HUDEP-2 (cell line): ENCODE measurements at regions not wholly inside any gene's neighbourhood (a gene's known extent, or its start where the extent isn't known, plus 50 kb on each side); places are given as distances from the start of the nearest gene placed in this dataset.
A peak's percentile ranks its signal among the peaks of the same experiment; 100 is the strongest.
"Not testable (repeated sequence)": the region's sequence is repeated elsewhere in the genome, so short reads cannot be mapped to it uniquely, and the experiment has no call there.

Experiments
- DNase-seq, 76 experiments: peaks; one replicate each; lab custom pipeline; 2025; ENCODE audit not compliant: unreplicated experiment in 76 of 76; lab: John Stamatoyannopoulos, UW

GRCh38 chr15:58322253-58322652, 109.5 kb upstream of the LIPC start:
- no peak for DNase-seq

GRCh38 chr15:58323321-58323720, 108.5 kb upstream of the LIPC start:
- not testable (repeated sequence) for DNase-seq

DNA sequence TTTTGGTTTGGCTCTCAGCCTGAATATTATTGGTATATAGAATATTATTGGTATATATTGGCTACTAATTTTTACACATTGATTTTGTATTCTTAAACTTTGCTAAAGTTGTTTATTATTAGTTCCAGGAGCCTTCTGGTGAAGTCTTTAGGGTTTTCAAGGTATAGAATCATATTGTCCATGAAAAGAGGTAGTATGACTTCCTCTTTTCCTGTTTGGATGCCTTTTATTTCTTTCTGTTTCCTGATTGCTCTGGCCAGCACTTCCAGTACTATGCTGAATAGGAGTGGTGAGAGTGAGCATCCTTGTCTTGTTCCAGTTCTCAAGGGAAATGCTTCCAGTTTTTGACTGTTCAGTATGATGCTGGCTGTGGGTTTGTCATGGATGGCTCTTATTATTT, 107.3 kb upstream of the LIPC start:
- no peak for DNase-seq

- DNase-seq = no peak
Observed at GRCh38 chr15:58327958-58328357, 103.8 kb upstream of the LIPC start.

DNA sequence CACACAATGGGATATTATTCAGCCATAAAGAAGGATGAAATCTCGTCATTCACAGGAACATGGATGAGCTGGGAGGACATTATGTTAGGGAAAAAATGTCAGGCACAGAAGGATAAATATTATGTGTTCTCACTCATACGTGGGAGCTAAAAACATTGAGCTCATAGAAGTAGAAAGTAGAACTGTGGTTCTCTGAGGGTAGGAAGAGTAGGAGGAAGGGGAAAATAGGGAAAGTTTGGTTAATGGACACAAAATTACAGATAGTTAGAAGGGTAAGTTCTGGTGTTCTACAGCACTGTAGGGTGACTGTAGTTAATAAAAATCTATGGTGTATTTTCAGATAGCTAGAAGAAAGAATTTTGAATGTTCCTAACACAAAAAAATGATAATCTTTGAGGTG, 102.6 kb upstream of the LIPC start:
- no peak for DNase-seq

- no peak for DNase-seq
Observed at GRCh38 chr15:58329781-58330671, 101.8 kb upstream of the LIPC start.

GRCh38 chr15:58330741-58331559, 100.8 kb upstream of the LIPC start:
- no peak for DNase-seq

DNA sequence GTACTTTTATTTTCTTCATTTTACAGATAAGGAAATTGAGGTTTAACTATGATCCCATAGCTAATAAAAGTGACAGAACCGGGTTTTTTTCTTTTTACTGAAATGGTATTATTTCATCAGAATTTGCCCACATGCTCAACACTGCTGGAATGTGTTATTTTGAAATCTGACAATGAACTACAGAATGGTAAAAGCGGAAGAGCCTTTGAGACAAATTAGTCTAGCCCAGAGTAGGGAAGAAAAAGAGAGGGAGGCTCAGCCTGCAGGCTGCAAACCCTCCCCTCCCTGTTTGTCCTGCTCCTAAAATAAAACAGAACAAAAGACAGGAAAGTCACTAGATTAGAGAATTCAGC, 100.3 kb upstream of the LIPC start:
- no peak for DNase-seq

- DNase-seq = peak in 74 of 76 experiments; percentile 25 to 95 (median 84)
Observed at GRCh38 chr15:58331913-58332675, 99.7 kb upstream of the LIPC start.

GRCh38 chr15:58332676-58333400, 99.0 kb upstream of the LIPC start:
- peak in 6 of 76 experiments; percentile 9 to 58 (median 40) for DNase-seq

DNA sequence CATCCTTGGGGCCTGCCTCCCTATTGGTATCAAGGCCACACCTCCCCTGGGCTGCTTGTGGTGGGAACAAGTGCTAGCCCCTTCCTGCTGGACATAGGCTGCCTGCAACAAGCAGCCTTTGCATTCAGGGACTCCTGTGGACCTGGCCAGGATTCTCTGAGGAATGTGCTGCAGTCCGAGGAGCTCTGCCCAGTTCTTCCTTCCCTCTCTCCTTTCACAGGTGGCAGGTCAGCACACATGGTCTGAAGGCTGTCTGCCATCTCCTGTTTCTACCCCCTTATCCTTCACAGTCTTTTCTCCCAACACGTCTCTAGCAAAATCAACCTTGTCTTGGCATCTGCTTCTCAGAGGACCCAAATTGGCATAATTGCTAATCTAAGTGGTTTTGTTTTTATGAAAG, 97.0 kb upstream of the LIPC start:
- no peak for DNase-seq

- DNase-seq = no peak
Observed at GRCh38 chr15:58336161-58336560, 95.6 kb upstream of the LIPC start.

- DNase-seq = no peak
Observed at GRCh38 chr15:58340176-58340575, 91.6 kb upstream of the LIPC start.

DNA sequence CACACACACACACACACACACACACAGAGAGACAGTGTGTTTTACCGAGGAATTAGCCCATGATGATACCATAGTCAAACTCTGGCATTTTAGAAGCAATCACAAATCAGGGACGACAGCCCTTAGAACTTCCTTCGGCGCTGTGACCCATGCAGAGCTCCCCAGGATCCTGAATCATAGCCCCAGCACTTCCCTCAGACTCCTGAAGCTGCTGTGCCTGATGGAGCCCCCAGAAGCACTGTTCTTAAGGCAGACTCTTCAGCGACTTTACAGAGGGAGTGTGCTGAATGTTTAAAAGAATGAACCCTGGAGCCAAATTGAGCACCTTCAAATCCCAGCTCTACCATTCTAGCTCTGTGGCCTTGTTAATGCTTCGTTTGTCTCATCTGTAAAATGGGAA, 89.3 kb upstream of the LIPC start:
- no peak for DNase-seq

DNA sequence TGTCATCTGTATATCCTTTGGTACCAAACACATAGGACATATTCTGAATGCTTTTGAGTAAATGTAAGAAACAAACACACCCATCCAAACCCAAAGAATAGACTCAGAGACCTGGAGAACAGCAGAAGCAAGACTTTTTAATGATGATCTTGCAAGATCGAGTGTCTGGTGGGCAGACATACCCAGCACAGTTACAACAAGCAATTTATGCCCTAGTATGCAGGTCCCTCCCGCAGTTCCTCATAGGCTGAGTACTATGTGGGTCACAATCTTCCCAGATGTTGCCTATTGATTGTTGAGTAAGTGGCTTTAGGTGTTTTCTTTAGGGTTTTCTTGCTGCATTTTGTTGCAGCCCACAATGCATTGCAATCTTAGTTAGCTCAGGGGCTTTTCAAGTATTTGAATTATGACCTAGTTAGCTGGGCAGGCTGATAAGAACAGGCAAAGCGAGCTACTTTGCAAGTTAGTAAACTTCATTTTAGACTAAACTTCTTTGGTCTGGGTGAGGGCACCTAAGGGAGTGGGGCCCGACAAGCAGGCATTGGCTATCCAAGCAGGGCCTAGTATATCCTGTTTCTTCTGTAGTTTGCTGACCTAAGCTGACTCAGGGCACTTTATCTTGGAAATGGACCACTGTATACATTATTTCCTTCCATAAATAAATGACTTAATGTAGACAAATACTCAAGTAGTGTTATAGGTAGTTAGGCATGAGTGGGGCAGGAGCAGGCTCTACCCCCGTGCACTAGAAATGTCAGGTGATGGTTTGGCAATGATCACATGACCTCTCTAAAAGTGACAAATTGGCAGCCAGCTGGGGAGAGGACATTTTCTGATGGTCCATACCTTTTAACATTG, 87.3 kb upstream of the LIPC start:
- no peak for DNase-seq

- DNase-seq = no peak
Observed at GRCh38 chr15:58346361-58346760, 85.4 kb upstream of the LIPC start.

DNA sequence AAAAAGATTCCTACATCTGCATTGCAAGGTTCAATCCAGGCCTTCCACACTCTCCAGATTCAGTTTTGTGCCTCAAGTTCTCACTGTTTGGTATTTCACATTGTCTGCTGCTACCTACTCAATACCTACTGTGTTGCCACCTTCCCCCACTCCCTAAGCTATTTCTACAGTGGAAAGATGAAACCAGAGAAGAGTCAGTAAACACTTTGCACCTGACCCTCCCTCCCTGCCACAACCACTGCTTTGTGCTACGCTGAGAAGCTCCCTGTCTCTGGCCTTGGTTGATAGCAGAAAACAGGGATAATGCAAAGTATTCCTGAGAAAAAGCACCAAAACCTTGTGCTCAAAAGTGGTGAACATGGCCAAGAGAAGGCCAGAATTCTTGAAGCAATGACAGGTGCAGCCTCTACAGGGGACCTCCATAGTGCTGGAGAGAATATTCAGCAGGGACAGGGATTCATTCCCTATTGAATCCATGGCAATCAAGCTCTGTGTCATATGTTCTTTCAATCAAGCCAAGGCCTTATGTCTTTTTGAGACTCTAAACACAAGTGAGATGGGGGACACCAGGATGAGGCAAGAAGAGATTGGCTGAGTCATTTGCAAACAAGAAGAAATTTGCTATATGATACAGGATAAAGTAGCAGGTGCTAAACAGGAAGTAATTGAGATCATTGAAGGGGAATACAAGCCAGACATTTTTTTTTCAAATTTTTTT, 83.5 kb upstream of the LIPC start:
- DNase-seq = no peak

DNA sequence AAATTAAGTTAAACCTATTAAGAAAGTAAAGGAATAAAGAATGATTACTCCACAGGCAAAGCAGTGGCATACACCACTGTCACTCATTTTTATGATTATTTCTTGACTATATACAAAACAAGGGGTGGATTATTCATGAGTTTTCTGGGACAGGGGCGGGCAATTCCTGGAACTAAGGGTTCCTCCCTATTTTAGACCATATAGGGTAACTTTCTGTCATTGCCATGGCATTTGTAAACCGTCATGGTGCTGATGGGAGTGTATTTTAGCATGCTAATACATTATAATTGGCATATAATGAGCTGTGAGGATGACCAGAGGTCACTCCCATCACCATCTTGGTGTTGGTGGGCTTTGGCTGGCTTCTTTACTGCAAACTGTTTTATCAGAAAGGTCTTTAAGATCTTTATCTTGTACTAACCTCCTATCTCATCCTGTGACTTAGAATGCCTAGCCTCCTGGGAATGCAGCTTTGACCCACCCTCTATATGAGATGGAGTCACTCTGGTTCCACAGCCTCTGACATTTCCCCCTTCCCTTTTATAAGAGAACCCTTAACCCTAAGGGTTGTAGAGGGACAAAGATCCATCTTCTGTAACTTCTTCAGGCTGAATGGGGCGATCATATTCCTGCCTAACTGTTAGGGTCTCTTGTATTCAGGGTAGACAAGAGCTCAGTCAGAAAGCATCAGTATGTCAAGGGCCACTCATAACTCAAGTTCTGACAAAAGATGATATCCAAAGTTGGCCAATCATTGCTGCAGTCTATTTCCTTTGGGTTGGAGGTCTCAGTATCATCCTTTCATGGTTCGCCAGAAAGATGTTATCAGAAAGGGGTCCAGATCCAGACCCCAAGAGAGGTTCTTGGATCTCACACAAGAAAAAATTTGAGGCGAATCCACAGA, 79.5 kb upstream of the LIPC start:
- DNase-seq = peak in 11 of 76 experiments; percentile 1 to 37 (median 10)
